ENCODE measurements at regions not wholly inside any gene's neighbourhood (a gene's known extent, or its start where the extent isn't known, plus 50 kb on each side); places are given as distances from the start of the nearest gene placed in this dataset.

DNA sequence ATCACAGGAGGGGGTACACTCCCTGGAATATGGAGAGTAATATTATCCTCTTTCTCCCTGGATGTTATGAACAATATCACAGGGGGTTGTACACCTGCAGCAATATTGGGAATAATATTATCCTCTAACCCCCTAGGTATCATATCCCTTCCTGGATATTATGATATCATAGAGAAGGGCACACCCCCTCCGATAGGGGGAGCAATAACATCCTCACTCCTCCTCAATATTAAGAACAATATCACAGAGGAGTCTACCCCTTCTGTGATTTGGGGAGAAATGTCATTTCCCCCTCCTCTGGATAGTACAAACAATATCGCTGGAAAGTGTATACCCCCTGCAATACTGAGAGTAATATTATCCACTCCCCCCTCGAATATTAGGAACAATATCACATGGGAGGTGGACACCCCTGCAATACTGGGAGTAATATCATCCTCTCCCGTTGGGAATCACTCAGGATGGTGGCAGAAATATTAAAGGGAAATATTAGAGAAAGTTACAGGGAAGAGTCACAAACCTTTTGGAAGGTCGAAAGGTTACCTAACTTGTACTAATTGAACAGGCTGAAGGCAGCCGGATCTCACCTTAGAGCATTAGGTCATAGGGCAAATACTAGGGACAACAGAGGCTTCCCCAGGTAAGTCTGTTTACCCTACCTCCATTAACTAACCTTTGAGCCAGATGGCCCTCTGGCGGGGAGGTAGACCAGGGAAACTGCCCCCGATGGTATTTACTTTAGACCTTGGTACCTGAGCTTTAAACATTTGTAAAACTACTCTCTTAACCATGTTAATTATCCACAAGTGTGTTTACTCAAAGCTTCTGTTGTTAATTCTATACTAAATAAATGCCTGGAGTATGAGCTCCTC lies 57.5 kb upstream of the FREM1 start:
- DNase-seq (ENCODE audit: low read depth in 4 of 4, low spot score in 2 of 4): no peak

- DNase-seq (ENCODE audit: low read depth in 4 of 4, low spot score in 2 of 4): no peak
These were observed 52.1 kb upstream of the FREM1 start for GRCh38 chr9:14962193-14962882.

DNA sequence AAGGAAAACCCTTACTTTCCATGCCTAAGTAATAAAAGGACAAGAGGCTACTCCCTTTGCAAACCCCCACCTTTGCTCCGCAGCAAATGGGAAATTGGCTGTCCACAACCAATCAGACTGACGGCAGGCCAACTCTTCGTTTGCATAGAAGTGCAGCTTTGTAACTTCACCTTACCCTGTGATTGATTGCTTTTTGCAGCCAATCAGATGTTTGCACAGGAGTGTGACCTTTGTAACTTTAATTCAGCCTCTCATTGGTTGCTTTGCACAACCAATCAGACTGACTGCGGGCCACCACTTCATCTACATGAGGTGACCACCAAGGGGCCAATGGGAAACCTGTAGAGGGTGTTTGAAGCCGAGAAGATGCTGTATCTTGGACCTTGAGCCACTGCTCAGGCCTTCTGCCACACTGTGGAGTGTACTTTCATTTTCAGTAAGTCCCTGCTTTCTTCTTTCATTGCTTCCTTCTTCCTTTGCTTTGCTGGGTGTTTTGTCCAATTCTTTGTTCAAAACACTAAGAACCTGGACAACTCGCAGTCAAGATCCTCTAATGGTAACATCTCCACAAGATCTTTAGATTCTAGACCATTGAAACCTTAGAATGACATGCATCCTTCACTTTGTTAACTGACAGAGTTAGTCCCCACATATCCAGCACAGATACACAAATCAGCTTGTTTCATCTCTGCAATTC lies 51.3 kb upstream of the FREM1 start:
- DNase-seq (ENCODE audit: low read depth in 4 of 4, low spot score in 2 of 4): no peak

- DNase-seq (ENCODE audit: low read depth in 4 of 4, low spot score in 2 of 4): no peak
These were observed 50.7 kb upstream of the FREM1 start for GRCh38 chr9:14960881-14961280.
